Omental fat pad (tissue), 3 donors: ENCODE measurements at regions not wholly inside any gene's neighbourhood (a gene's known extent, or its start where the extent isn't known, plus 50 kb on each side); places are given as distances from the start of the nearest gene placed in this dataset.

Experiments used
- ATAC-seq: fragments of 150-250 bp; one replicate; pipeline ENCODE4 v1.9.1; 2016; ENCODE audit warnings: mild to moderate bottlenecking, moderate library complexity; ENCODE audit not compliant: low FRiP score
- DNase-seq: peaks from one replicate; pipeline ENCODE4 v3.0.0-alpha.2; 2019; ENCODE audit warnings: low spot score
- TF ChIP-seq, protein P1 (sequence below), 3 donors: fragments of 450-650 bp; IDR thresholded peaks; one replicate each; pipeline ENCODE4 v1.5.1; 2016 to 2017; ENCODE audit warnings: antibody characterized with exemption in 3 of 3, mild to moderate bottlenecking in 3 of 3, moderate library complexity in 2 of 3

DNA sequence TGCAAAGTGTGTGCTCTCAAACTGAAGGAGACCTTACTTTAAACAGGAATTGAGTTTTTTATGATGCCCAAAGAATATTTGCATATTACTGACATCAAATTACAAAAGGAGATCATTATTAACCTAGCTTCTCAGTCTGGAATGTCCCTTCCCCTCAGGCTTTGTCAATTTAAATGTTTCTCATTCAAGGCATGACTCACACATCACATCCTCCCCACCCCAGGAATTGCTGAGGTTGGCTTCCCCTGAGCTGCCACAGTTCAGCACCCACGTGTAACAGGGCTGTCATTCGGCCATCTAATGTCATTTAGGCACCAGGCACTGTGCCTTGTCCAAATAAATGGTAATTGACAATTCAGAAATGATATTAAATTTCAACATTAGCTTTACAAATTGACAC, 305.9 kb upstream of the MGMT start:
- DNase-seq: no peak
- ATAC-seq: no peak
- TF ChIP-seq, protein P1, sequence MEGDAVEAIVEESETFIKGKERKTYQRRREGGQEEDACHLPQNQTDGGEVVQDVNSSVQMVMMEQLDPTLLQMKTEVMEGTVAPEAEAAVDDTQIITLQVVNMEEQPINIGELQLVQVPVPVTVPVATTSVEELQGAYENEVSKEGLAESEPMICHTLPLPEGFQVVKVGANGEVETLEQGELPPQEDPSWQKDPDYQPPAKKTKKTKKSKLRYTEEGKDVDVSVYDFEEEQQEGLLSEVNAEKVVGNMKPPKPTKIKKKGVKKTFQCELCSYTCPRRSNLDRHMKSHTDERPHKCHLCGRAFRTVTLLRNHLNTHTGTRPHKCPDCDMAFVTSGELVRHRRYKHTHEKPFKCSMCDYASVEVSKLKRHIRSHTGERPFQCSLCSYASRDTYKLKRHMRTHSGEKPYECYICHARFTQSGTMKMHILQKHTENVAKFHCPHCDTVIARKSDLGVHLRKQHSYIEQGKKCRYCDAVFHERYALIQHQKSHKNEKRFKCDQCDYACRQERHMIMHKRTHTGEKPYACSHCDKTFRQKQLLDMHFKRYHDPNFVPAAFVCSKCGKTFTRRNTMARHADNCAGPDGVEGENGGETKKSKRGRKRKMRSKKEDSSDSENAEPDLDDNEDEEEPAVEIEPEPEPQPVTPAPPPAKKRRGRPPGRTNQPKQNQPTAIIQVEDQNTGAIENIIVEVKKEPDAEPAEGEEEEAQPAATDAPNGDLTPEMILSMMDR (IDR thresholded peaks at IDR 0.05): no peak

DNA sequence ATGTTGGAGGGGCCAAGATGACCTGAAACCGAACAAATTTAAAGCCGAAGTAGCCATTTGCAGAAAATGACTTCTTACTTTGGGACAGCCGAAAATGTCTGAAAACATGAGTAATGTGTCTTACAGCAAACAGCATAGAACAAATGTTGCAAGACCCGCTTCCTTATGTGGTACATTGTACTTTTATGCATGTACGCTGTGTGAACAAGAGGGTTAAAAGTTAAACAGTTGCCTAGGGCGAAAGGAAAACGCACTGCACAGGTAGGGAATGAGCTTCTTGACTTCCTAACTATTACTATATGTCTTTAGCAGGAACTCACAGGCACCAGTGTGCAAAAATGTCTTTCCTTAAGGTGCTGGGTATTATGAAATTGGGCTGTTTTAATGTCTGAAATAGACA, 303.5 kb upstream of the MGMT start:
- ATAC-seq (no peak), DNase-seq (no peak)
- TF ChIP-seq, protein P1 (IDR thresholded peaks at IDR 0.05): no peak

DNA sequence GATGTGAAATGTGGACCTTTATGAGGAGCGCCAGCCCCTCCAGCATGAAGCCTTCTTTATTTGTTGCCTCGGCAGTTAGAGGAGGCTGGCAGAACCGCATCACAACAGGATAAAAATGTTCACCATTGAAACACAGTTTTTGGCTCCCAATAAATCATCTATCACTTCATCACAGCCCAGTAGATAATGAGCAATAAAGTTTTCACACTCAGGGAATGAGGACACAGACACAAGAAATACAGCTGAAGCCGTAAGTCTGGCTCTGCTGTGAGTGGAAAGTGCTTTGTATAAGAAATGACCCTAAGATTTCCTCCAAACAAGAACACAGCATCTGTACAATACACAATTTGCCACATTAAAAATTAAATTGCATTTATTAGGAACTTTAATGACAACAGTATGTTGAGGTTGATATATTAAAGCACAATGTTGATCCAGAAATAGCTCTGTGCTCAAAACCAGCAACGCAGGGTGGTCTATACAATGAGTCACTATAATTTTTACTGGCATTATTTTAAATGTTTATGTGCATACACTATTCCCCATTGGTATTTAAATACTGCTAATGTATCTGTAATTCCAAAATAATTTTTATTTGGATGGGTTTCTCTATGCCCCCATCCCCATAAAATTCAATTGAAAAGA, 301.8 kb upstream of the MGMT start:
- TF ChIP-seq, protein P1 (IDR thresholded peaks at IDR 0.05): no peak
- DNase-seq (no peak), ATAC-seq (no peak)

DNA sequence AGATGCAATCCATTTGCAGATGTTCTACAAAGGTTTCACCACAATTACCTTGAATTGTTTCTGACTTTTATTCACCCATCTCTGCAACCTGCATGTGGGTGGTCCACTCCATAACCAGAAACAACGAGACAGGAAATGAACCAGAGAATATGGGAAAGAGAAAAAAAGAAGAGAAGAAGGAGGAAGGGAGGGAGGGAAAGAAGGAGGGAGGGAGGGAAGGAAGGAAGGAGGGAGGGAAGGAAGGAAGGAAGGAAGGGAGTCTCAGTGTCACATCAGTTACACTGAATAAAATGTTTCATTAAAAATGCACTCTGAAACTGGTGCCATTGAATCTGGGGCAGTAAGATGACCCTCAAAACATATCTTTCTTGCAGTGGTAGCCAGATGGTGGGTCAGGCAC, 301.3 kb upstream of the MGMT start:
- TF ChIP-seq, protein P1 (IDR thresholded peaks at IDR 0.05): no peak
- no peak for ATAC-seq
- no peak for DNase-seq

DNA sequence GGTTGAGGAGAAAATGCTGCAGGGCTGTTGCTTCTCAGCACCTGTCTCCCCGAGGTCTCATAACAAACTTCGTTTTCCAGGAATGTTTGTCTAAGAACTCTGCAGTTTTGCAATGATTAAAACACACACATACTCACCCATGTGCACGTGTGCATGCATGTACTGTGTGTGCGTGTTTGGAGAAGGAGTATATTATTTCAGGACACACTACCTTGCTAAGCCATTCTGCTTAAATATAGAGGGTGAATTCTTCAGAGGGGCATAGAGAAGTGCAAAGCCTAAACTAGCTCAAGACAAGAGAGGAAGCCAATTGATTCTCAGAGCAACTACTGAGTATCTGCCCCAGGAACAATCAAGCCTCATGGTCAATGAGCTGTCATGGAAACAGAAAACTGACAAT, 298.4 kb upstream of the MGMT start:
- no peak for ATAC-seq
- DNase-seq: no peak
- TF ChIP-seq, protein P1 (IDR thresholded peaks at IDR 0.05): no peak

DNA sequence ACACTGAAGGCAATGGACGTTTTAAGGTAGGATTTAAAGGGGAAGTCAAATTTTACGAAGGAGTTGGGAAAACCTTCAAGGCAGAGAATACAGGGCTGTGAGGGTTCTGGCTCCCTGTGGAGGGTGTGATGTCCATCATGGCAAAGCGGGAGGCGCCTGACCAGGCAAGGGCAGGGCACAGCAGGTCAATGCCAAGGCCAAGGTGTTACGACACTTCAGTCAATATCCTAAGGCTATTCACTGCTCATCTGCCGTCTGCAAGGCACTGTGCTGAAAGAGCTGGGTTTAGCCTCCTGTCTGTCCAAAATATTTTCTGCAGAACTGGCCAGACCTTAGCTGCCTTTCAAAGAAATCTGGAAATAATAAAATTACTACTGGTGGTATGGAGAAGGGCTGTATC, 297.9 kb upstream of the MGMT start:
- DNase-seq (no peak), ATAC-seq (no peak)
- TF ChIP-seq, protein P1 (IDR thresholded peaks at IDR 0.05): no peak

DNA sequence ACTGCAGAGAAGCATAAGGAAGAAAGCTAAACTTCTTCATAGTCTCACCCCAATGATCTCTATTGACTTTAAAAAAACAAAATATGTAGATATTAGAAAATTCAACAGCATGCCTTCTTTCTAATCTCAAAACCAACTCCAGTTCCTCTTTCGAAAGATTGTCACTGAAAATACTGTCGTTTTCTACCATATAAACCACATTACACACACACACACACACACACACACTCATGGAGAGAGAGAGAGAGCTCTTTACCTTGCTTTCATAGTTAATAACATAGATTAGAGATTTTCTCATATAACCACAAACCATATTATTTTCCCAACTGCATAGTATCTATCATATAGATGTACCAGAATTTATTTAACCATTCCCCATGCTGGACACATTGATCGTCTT, 296.2 kb upstream of the MGMT start:
- ATAC-seq (no peak), DNase-seq (no peak)
- TF ChIP-seq, protein P1 (IDR thresholded peaks at IDR 0.05): no peak
